Left renal pelvis (tissue), 4 donors: ENCODE measurements at regions not wholly inside any gene's neighbourhood (a gene's known extent, or its start where the extent isn't known, plus 50 kb on each side); places are given as distances from the start of the nearest gene placed in this dataset.
"Not testable (repeated sequence)": the region's sequence is repeated elsewhere in the genome, so short reads cannot be mapped to it uniquely, and the experiment has no call there.

Experiments used
- DNase-seq, 4 donors: peaks; one replicate each; pipeline ENCODE4 v3.0.0-alpha.2; 2013; ENCODE audit warnings: low read depth in 4 of 4, low spot score in 3 of 4

- no peak for DNase-seq
Measured at GRCh38 chr13:37510441-37510840, 88.1 kb downstream of the POSTN start.

DNA sequence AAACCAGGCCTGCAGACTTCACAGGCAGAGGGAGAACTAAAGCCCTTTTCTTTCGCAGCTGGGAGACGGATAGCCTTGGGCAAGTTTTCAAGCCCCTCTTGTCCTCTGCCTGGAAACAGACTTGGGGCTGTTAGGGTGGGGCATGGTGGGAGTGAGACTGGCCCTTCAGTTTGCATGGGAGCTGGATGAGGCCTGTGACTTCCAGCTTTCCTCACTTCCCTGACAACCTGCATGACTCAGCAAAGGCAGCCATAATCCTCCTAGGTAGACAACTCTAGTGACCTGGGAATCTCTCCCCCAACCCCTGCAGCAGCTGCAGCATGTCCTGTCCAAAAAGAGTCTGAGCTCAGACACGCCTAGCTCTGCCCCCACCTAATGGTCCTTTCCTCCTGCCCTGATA, 93.0 kb downstream of the POSTN start:
- DNase-seq, result no peak

DNA sequence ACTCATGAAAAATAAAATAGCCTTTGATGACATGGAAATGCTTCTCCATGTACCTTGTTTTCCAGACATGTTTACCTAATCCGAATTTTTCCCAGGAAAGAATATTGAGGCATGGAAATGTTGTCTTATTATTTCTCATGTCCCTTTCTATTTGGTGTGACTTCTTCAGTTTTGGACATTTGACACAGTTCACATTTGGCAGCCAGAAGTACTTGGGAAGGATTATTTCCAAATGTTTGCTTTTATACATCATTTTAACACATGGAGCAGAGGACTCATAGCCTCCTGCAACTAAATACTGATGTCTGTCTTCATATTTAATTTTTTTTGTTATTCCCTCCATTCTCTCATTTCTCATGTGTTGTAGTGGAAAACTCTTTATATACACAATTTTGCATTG, 94.3 kb downstream of the POSTN start:
- no peak for DNase-seq

- no peak for DNase-seq
Measured at GRCh38 chr13:37503287-37503686, 95.3 kb downstream of the POSTN start.

DNA sequence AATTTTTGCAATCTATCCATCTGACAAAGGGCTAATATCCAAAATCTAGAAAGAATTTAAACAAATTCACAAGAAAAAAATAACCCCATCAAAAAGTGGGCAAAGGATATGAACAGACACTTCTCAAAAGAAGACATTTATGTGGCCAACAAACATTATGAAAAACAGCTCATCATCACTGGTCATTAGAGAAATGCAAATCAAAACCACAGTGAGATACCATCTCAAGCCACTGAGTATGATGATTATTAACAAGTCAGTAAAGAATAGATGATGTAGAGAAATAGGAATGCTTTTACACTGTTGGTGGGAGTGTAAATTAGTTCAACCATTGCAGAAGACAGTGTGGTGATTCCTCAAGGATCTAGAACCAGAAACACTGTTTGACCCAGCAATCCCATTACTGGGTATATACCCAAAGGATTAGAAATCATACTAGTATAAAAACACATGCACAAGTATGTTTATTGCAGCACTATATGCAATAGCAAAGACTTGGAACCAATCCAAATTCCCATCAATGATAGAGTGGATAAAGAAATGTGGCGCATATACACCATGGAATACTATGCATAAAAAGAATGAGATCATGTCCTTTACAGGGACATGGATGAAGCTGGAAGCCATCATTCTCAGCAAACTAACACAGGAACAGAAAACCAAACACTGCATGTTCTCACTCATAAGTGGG, 96.1 kb downstream of the POSTN start:
- not testable (repeated sequence) for DNase-seq

GRCh38 chr13:37501187-37501586, 97.4 kb downstream of the POSTN start:
- DNase-seq, result no peak

GRCh38 chr13:37495046-37495445, 103.5 kb downstream of the POSTN start:
- DNase-seq, result no peak

DNA sequence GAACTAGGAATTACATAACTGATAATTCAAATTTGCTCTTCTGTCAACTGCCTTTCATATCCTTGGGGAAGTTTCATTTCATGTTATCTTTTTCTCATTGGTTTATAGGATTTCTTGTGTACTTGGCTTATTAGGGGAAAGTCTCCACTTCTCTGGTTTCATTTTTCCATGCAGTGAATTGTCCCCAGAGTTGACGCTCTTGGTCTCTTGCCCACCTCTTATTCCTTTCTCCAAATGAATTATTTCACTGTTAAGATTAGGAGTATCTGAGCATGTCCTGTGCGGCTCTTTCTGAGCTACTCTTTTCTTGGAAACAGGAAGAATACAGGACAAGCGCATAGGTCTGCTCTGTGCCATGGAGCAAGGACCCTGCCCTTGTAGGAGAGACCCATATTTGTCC, 104.8 kb downstream of the POSTN start:
- no peak for DNase-seq

DNA sequence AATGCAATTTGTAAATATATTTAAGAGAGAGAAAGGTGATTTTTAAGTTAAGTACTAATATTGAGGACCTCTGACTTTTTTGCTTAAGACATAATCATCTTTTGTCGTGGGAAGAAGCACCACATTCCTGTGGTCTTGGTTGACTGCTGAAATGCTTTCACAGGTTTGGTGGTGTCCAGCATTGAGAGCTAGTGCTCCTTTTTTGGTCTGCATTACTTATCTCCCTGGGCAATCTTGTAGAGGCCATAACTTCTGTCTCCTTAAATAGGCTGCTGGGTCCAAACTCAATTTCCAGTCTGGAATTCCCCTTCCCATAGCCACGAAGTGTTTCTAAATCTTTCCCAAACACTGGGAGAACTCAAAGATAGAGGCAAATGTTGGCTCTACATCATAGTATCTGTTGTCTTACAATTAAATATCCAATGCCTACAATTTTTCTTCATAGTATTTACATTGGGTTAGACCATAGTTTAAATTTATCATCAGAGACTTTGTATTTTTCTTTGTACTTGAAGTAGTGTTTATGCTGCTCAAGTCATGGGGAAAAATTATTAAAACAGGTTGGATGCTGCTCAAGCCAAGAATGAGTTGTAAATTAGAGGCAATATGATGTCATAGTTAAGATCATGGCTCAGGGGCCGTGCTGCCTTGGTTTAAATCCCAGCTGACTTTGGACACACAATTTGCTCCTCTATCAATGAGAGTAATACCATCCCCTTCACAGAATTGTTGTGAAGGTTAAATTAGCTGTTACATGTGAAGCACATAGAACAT, 105.6 kb downstream of the POSTN start:
- no peak for DNase-seq

DNA sequence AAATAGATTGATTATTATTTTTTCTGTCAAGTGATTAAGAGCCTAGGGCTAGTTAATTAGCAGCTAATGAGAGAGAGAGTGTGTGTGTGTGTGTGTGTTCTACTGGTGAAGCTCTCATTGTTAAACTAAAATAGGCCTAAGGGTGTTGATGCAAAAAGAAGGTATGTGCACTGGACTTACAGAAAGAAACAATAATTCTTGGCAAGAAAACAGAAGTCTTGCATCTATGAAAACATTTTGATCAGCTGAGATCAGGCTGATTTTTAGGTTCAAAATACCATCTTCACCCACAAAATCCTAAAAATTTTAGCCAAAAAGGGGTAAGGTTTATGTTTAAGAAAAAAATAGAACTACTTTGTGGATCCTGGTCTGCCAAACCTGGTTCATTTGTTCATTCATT, 106.5 kb downstream of the POSTN start:
- no peak for DNase-seq

DNA sequence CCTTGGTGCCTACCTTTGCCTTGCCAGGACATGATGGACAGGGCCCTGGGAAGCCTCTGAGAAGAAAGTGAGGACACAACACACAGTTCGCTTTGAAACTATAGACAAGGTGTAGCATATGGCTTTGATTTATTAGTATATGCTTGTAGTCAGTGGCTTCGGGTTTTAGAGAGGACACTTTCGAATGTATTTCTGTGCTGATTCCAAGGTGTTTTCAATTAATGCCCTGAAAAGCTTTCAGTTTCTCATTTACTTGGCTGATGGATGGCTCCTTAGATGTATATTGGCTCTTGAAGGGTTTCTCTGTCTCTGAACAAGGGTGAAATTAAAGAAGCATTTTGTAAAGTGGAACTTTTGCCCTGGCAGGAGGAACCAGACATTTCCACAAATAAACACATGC, 106.9 kb downstream of the POSTN start:
- DNase-seq, result no peak

DNA sequence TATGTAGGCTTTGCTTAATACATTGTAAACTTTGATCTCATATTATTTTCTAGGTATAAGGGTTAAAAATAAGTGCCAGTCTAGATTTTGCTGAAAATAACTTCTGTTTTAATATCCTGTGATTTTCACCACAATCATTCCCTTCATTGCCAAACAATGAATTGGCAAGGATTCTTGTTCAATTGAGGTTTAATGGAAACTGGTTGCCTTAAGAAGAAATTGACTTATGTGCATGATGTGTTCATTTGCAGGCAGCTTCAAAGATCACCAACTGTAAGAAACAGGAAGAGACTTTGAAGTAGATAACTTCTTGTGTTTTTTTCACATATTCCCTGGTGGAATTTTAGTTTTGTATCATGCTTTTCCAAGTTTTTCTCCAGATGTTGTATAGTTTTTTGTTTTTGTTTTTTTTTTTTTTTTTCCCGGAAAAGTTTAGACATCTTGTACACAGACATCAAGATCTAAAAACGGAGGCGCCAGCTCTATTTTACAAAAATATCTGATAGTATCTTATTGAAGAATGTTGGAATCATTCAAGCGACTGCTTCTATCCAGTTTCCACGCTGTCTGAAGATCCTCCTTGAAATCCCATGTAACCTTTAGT, 108.3 kb downstream of the POSTN start:
- no peak for DNase-seq

DNA sequence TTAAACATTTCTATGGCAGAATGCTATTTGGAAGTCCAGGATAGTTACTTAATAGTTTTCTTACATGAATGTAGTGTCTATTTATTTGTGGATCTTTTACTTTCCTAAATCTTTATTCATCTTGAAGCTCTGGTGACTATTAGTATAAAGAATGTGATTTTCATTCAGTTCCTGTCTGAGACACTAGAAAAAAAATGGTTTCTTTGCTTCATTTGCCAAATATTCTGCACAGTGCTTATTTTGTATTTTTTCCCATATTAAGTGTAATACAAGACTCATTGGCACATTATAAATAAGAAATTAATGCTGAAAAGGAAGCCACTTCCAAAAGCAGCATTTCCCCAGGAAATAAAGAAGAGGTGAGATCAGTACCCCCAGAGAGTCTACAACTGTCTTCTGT, 109.8 kb downstream of the POSTN start:
- no peak for DNase-seq

GRCh38 chr13:37486171-37486681, 112.3 kb downstream of the POSTN start:
- no peak for DNase-seq

DNA sequence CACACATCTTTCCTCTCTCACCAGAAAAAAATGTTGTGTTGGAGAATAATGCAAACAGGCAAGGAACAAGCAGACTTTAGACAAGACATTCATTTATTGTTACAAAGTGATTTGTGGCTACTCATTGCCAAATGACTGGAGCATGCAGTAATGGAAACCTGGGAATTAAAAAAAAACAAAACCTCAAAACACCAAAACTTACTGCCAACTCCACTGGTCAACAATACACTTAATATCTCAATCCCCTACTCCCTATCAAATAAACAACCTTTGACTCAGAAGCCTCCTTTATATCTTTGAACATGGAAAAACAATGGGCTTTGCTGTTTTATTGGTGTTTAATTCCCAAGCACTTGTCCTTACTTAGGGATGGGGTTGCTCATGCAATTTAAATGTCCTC, 112.8 kb downstream of the POSTN start:
- no peak for DNase-seq

- no peak for DNase-seq
Measured at GRCh38 chr13:37484056-37484455, 114.5 kb downstream of the POSTN start.

- DNase-seq, result no peak
Measured at GRCh38 chr13:37482331-37482730, 116.2 kb downstream of the POSTN start.

GRCh38 chr13:37481885-37482227, 116.7 kb downstream of the POSTN start:
- DNase-seq, result no peak

DNA sequence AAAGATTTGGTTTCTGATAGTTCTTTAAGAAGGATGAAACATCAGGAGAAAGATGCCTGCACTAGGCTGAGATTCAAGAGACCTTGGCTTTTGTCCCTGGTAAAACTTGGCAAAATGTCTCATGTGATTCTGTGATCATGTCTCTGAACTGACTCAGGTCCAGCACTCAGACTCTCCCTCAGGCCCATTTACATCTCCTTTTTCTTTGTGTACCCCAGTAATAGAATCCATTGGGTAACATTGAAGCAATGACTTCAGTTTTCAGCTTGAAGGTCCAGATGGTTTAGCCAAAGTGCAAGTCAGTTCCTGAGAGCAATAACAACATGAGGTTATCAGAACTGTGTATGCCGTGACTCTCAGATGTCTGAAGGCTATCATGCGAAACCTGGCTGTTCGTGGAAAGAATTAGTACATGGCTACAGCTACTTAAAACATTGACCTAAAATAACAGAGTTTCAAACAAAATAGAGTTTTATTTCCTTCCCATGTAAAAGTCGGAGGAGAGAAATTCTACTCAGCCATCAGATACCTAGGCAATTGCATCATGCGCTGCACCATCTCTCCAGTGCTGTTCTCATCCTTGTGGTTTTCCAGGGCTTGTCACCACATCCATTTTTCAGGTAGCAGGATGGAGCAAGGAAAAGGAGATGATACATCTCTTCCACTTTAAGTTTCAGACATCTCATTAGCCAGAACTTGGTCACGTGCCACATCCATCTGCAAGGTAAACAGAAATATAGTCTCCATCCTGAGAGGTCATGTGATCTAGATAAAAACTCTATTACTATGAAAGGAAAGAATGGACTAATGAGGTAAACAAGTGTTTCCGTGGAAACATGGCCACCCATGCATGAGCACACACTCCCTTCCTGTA, 117.3 kb downstream of the POSTN start:
- DNase-seq, result no peak

DNA sequence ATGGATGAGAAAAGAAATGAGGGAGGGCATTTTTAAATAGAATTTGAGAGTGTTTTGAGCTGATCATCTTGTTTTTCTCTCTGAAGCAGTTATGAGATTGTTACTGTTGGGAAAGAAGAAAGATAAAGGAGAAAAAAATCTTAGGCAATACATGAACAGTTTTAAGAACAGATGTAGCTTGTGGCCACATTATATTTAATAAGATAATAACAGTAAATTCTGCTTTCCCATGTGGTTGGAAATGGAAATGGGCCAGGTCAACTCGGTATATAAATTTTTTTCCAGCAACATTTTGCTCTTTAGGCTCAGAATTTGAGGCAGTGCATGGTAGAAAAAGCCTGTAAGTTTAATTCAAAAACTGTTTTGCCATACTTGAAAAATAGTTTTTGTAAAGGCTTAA, 118.7 kb downstream of the POSTN start:
- DNase-seq, result no peak

DNA sequence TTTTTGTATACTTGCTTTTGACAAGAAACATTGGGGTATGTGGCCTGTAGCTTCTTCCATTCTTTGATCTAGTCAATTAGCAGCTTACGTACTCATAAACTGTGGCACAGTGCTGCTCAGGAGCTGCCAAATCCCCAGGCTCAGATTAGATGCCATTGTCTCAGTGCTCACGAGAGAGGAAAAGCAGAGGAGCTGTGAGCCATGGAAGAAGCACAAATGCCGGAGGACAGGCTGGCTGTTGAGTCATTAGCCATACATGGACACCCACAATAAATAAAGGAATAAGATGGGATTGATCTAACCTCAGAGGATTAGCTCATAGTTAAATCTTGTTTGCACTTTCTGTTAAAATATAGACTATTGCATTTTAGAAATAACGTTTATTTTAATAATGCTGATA, 121.7 kb downstream of the POSTN start:
- DNase-seq, result no peak
